GM18511 (cell line): ENCODE measurements at regions not wholly inside any gene's neighbourhood (a gene's known extent, or its start where the extent isn't known, plus 50 kb on each side); places are given as distances from the start of the nearest gene placed in this dataset.
"Not testable (repeated sequence)": the region's sequence is repeated elsewhere in the genome, so short reads cannot be mapped to it uniquely, and the experiment has no call there.

Source experiments
- ATAC-seq: cut with Tn5 transposase; IDR thresholded peaks from one replicate; pipeline ENCODE4 v1.9.1; 2021; ENCODE audit warnings: mild to moderate bottlenecking, moderate library complexity; ENCODE audit not compliant: unreplicated experiment

DNA sequence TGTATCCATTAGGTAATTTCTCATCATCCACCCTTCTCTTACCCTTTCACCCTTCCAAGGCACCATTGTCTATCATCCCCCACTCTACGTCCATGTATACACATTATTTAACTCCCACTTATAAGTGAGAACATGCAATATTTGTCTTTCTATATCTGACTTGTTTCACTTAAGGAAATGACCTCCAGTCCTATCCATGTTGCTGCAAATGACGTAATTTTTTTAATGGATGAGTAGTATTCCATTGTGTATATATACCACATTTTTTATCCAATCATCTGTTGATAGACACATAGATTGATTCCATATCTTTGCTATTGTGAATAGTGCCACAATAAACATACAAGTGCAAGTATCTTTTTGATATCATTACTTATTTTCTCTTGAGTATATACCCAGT lies 322.9 kb upstream of the CXADR start:
- no peak for ATAC-seq

DNA sequence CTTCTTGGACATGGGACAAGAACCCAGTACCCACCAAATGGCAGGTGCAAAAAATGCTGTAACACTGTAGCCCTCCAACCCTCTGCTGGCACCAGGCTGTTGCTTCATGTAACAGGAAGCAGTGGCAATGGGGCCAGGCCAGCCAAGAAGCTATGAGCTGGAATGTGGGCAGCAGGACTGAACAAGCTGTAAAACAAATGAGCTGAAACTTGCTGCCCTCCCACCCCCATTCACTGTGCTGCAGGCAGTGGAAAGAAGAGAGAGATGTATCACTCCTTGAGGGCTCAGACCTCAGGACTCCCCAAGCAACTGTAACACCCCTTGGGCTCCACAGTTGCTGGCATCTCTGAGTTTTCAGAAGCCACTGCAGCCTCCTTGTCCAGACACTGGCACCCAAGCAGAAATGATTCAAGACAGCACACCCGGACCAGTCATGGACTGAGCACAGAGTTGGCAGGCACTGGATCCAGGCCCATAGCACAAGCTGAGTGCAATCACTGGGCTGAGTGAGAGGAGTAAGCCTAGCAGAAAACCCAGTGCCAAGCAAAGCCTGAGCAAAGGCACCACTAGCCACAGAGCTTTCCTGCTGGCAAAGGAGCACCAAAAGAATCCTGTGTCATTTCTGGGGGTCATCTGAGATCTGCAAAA lies 321.4 kb upstream of the CXADR start:
- no peak for ATAC-seq

DNA sequence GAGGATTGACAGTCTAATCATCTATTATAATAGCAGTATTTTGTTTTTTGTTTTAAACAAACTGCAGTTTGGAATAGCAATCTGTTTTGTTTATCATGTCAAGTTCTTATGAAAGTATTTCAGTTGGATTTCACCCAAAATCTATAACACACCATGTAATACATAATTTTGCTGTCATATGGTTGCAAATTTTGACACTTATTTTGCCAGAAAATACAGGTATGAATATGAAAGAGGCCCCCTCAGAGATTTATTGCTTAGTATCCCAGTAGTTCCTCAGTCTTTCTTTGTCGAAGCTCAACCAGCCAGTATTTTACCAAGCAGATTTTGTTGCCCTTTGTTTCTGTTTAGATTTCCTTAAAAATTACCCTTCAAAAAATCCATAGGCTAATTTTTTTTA lies 317.5 kb upstream of the CXADR start:
- ATAC-seq, result no peak

DNA sequence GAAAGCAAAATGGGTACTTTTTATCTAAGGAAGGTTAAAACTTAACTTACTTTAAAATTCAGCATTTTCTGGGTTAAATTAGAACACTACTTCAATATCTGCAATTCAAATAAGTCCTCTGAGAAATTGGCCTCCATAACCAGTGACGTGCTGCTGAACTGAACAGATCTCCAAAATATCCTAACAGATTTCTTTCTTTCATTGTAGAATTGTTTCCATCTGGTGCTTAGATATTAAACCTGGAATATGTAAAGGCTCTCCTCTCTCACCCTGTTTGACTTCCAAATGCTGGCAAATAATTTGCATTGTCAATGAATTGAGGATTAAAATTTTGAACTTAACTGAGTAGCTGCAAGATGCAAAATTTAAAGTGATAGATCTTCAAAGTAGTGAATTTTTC lies 316.9 kb upstream of the CXADR start:
- no peak for ATAC-seq

DNA sequence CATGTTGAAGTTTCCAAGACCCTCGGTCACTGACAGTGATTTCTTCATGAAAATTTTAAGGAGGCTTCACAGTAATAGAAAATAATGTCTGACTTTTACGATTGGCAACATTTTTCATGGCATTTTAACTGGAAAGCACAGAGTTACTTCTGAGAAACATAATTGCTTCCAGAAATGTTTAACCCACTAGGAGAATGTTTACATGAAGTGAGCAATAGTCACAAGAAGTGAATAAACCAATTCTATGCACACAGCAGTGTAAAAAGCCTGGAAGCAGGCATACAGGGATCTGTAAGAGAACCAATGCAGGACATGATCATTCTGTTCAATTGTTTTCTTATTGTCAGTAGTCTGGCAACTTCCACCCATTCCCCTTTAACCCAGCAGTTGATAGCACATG lies 316.2 kb upstream of the CXADR start:
- no peak for ATAC-seq

DNA sequence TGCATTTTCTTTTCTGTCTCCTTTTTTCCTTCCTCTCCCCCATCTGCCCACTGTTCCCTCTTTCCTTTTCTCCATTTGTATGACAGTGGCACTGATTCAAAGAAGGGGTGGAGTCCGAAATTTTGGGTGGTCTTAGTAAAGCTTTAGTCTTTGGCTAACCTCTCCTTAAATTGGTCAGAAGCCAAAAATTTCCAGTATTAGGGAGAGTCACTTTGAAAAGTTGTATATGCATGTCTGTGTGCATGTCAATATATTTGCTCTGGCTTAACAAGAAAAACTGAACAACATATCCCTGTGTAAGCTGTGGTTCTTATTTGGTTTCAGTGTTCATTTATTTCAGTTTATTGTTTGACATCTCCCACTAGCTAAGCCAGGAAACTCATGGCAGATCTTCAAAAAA lies 314.8 kb upstream of the CXADR start:
- no peak for ATAC-seq

DNA sequence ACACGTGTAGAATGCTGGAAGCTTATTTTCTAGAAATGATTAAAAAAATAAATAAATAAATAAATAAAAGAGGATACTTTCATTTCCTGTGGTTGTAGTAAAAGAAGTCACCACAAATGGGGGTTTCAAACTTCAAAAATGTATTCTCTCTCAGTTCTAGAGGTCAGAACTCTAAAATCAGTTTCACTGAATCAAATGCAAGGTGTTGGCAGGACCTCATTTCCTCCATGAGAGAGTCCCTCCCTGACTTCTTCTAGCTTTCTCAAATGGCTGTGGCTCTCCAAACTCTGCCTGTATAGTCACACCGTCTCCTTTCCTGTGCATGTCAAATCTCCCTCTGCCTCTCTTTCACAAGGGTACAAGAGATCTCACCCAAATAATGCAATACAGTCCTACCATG lies 312.6 kb upstream of the CXADR start:
- no peak for ATAC-seq

DNA sequence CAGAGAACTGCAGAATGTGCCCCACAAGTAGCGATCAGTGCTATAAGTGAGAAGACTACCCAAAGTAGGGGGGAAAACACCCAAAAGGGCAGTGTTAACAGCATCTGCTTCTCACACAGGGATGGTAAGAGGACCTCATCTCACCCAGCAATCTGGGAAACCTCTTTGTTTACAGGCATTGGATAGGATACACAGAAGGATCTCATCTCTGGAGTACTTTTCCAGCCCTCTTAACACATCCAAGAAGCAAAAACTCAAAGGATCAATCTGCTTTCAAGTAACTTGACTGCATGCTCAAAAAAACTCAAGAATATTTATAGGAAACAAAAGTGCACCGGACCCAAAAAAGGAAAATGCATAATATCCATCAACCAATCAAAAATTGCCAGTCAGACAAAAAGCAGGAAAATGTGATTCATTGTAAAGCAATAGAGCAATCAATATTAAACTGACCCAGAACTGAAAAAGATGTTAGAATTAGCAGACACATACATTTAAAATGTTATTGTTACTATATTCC lies 311.0 kb upstream of the CXADR start:
- no peak for ATAC-seq

DNA sequence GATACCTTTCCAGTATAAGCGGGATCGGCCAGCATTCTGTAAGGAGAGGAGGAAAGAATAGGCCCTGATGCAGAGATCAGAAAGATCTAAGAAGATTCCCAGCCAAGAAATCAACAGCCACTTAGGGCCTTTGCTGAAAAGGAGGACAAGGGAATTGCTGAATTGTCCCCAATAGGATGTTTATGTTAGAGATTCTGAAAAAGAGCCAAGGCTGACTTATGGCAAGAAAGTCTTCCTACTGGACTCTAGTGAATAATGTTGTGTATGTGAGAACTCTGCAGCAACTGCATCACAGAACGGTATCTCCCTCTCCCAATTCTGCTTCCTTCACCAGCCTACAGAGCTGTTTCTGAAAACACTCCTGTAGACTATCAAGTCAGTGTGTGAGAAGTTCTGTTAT lies 298.0 kb upstream of the CXADR start:
- ATAC-seq, result no peak

DNA sequence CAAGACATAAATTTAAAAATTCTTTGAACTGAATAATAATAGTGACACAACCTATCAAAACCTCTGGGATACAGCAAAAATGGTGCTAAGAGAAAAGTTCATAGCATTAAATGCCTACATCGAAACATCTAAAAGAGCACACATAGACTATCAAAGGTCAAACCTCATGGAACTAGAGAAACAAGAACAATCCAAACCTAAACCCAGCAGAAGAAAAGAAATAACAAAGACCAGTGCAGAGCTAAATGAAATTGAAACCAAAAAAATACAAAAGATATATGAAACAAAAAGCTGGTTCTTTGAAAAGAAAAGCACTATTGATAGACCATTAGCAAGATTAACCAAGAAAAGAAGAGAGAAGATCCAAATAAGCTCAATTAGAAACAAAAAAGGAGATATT lies 293.8 kb upstream of the CXADR start:
- ATAC-seq, result not testable (repeated sequence)

DNA sequence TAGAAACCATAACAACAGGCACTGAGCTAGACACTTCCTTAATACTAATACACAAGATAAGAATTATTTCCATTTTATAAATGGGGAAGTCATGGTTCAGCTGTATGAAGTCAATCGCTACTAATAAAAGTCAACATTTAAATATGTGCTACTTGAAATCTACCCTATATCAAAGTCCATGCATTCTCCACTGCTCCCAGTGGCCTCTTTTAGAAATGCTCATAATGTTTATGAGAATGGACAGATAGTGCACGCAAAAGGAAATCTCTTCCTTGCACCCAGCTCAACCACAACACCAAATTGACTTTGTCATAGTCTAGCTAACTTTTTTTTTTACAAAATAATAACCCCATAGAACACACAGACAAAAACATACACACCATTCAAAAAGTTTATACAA lies 281.7 kb upstream of the CXADR start:
- no peak for ATAC-seq

DNA sequence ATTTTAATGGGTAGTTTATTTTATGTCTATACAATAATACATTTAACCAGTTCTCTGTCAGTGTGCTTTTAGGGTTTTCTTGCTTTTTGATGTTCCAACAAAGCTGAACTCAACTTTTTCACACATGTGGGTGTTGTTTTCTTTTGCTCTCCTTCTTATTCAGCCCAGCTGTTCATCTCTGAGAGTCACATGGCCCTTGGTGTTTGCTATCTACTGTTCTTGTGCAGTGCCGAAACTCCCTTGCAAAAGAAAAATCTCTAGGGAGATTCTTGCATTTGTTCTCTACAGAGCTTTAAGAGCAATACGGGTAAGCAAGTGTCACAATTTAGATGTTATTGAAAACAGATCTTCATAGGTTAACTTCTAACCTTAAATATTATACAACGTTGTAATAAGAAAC lies 281.1 kb upstream of the CXADR start:
- no peak for ATAC-seq

DNA sequence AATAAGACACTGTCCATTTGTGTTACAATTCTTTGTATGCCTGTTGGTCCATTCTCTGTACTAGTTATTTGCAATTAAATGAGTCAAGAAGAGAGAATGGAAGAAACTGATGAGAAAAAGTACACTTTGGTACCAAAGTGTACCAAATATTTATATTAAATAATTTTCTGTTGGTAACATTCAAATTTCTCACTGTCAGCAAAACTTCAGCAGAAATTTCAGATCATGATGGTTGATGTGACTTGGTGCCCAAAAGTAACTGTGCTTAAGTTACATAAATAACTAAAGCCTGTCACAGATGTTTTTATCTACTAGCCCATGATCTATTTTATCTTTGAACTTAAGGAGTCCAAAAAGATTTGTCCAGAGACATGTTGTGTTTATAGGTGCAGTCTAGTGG lies 274.4 kb upstream of the CXADR start:
- ATAC-seq, result no peak

DNA sequence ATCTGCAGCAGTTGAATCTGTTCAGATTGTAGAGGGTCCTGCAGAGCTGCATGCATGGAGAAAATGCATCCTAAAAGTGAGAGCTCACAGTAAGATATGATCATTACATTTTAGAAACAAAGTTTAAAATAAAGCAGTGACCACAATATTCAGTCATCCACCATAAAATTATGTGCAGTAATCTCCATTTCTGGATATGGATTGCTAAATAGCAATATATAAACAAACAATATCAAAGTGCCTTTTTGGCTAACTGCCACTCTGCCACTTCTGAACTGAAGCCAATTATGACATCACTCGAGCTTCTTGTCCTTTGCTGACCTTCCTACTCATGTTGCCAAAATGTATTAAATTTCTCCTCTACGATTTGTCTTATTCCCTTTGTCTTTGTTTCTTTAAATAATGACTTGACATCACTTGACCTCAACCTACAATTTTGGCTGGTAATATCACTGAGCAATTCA lies 262.0 kb upstream of the CXADR start:
- no peak for ATAC-seq

DNA sequence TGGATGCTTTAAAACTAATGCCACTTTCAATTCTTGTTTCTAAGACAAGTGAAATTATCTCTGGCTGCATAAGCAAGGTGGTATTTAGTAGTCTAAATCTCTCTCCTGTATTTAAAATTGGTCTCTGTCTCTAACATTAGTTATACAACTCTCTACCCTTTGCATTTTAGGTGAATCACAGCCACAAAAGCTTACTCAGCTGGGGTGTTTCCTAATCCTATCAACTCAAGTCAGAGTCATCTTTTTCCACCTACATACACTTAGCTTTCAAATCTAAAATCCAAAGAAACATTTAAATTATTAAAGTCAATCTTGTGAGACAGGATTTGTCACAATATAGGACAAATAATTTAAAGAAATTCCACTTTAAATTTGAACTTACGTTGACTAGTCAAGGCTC lies 255.1 kb upstream of the CXADR start:
- ATAC-seq, result no peak

DNA sequence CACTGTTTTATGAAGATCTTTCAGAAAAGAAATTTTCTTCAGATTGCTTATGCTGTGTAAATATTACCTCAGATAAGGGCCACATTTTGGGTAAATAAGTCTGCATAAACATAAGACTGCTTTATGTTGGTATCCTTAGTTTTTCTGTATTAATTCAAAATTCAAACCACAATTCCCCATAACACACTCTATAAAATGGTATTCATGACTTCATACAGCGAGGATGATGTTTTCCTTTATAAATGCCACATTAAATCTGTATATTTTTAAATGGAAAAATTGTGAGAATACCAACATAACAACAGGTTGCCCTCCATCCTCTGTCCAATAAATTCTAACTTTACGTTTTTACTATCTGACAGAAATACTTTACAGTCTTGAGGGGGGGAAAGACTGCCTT lies 248.7 kb upstream of the CXADR start:
- ATAC-seq, result no peak

DNA sequence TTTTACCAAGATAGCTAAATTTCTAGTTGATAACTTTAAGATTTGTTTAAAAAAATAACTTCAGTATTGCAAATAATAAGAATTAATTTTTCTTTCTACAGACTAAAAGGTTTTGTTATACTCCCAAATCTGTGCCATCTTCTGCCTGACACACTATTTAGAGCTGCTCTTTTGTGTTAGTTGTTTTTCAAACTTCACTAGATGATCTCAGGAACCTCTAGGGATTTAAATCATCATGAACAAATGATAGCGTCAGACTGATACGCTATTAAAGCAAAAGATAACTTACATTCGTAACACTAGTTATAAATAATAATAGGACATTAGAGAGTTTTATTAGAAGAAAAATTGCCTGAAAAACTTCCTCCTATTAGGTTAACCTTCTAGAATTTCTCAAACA lies 243.1 kb upstream of the CXADR start:
- ATAC-seq, result no peak

DNA sequence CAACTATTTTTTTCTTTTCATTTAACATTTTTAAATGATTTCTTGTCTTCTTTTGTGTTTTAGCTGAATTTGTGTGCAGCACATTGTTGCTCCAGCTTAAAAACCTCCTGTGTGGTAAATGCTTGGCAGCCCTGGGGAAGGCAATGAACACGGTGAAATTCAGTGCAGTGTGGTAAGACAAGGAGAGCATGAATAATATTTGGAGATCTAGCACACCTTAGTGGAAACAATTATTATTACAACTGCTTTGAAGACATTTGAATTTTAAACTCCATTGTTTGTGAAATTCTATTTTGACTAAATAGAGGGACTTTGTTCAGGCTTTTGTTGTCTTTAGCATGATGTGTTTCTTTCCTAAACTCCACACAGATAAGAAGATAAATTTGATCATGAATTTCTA lies 242.6 kb upstream of the CXADR start:
- ATAC-seq, result no peak

DNA sequence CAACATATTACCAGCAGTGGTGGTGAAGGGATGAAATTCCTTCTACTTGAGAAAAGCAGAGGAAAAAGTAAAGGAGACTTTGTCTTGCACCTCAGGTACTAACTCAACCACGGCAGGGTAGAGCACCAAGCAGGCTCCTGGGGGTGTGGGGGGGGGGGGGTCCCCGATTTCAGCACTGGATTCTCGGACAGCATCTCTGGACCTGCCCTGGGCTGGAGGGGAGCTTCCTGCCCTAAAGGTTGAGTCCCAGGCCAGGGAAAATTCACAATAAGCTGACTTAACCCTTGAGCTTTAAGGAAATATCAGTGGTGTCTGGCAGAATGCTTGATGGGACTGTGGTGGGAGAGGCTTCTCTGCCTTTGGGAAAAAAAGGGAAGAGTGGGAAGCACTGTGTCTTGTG lies 233.2 kb upstream of the CXADR start:
- no peak for ATAC-seq

DNA sequence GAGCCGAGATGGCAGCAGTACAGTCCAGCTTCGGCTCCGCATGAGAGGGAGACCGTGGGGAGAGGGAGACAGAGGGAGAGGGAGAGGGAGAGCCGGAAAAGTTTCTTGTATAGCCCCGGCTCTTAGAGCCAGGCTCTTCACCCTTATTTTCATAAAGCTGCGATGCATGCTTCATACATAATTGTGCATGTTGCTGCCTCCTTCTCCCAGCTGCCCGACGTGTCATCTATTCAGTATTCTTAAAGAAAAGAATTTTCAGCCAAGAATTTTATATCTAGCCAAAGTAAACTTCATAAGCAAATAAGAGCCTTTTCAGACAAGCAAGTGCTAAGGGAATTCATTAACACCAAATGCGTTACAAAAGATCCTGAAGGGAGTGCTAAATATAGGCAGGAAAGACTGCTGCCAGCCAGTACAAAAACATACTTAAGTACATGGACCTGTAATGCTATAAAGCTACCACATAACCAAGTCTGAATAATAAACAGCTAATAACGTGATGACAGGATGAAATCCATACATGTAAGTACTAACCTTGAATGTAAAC lies 219.8 kb upstream of the CXADR start:
- ATAC-seq, result not testable (repeated sequence)

DNA sequence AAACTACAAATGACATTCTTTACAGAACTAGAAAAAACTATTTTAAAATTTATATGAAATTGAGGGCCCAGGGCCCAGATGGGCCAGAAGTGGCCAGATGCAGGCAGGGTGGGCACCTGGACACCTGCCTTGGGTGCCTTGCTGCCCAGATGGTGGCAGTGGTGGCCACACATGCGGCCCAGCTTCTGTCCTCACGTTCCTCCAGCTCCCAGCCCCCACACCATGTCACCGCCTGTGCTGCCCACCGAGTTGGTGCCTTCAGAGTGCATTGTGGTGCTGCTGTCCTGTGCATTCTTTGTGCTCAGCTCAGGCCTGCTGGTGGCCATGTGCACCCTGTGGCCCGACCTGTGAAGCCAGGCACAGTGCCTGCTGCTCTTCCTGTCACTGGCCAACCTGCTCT lies 216.8 kb upstream of the CXADR start:
- no peak for ATAC-seq

DNA sequence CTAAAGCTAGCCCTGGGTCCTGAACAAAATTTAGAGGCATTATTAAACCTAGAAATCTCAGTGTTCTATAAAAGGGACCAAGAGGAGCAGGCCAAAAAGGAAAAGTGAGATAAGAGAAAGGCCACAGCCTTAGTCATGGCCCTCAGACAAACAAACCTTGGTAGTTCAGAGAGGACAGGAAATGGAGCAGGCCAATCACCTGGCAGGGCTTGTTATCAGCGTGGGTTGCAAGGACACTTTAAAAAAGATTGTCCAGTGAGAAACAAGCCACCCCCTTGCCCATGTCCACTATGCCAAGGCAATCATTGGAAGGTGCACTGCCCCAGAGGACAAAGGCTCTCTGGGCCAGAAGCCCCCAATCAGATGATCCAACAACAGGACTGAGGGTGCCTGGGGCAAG lies 213.3 kb upstream of the CXADR start:
- not testable (repeated sequence) for ATAC-seq

DNA sequence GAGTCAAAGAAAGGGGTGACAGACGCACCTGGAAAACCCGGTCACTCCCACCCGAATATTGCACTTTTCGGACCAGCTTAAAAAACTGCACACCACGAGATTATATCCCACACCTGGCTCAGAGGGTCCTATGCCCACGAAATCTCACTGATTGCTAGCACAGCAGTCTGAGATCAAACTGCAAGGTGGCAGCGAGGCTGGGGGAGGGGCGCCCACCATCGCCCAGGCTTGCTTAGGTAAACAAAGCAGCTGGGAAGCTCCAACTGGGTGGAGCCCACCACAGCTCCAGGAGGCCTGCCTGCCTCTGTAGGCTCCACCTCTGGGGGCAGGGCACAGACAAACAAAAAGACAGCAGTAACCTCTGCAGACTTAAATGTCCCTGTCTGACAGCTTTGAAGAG lies 185.1 kb upstream of the CXADR start:
- ATAC-seq, result not testable (repeated sequence)
